GM12878 (cell line): ENCODE measurements at regions not wholly inside any gene's neighbourhood (a gene's known extent, or its start where the extent isn't known, plus 50 kb on each side); places are given as distances from the start of the nearest gene placed in this dataset.

Source experiments
- ATAC-seq: fragments of 200-7000 bp; cut with Tn5 transposase; 3 replicates; pipeline ENCODE4 v1.9.1; 2020; ENCODE audit warnings: mild to moderate bottlenecking, moderate library complexity
- BruUV-seq: library from RNA; stranded (reverse); fragments of 400-500 nt; replicated peaks from 2 replicates; lab custom pipeline; 2021; lab: Mats Ljungman, UMichigan
- CTCF ChIA-PET: fragments of 300-600 bp; sonication (Branson Sonifier 250); formaldehyde crosslinking; extraction: SDS; loops from one replicate; lab custom pipeline; 2021; ENCODE audit warnings: inconsistent platforms; lab: Yijun Ruan, JAX
- POLR2A ChIA-PET: fragments of 350-600 bp; formaldehyde crosslinking; extraction: SDS; loops from one replicate; lab custom pipeline; 2021; ENCODE audit warnings: inconsistent platforms; lab: Charles Lee
- RAD21 ChIA-PET: fragments of 300-600 bp; sonication (Branson Sonifier 250); formaldehyde crosslinking; loops from one replicate; lab custom pipeline; 2023; ENCODE audit warnings: antibody characterized with exemption; ENCODE audit not compliant: unreplicated experiment; lab: Charles Lee
- SMC1A ChIA-PET: fragments of 300-600 bp; sonication (Branson Sonifier 250); formaldehyde crosslinking; loops from one replicate; lab custom pipeline; 2023; ENCODE audit not compliant: unreplicated experiment, uncharacterized antibody; lab: Charles Lee
- DNase-seq: peaks from one replicate; pipeline ENCODE4 v3.0.0-alpha.2; 2011; ENCODE audit warnings: low read depth, low spot score
- FAIRE-seq: peaks from 3 replicates; lab custom pipeline; 2011; peaks lifted over from hg19 to GRCh38; lab: Jason Lieb, UNC
- H2AFZ ChIP-seq: 2 replicates; pipeline ENCODE4 v1.6.0; 2011; ENCODE audit warnings: low read depth, low read length, control low read depth; ENCODE audit not compliant: control insufficient read depth
- H3K27ac ChIP-seq: 2 replicates; pipeline ENCODE4 v1.5.1; 2011; ENCODE audit warnings: control low read depth; ENCODE audit not compliant: control insufficient read depth, insufficient read depth
- H3K27me3 ChIP-seq, 2 experiments: replicated peaks in 1 of 2; 2 replicates each; pipeline versions ENCODE4 v1.6.0 to v1.6.1; 2011; ENCODE audit warnings: low read length in 1 of 2; ENCODE audit not compliant: control insufficient read depth in 2 of 2, insufficient read depth in 2 of 2
- H3K36me3 ChIP-seq, 2 experiments: 2 replicates each; pipeline ENCODE4 v1.5.1; 2011; ENCODE audit warnings: low read length in 1 of 2; ENCODE audit not compliant: control insufficient read depth in 2 of 2, insufficient read depth in 2 of 2
- H3K4me1 ChIP-seq: 2 replicates; pipeline ENCODE4 v1.6.1; 2011; ENCODE audit warnings: mild to moderate bottlenecking, low read length, moderate library complexity, mixed read lengths; ENCODE audit not compliant: control insufficient read depth, insufficient read depth
- H3K4me2 ChIP-seq: 2 replicates; pipeline ENCODE4 v1.6.0; 2011; ENCODE audit warnings: control low read depth; ENCODE audit not compliant: control insufficient read depth, insufficient read depth
- H3K4me3 ChIP-seq: fragments of 200-600 bp; sonication (generic); 2 replicates; pipeline ENCODE4 v1.5.1; 2016
- H3K79me2 ChIP-seq: 2 replicates; pipeline ENCODE4 v1.6.0; 2011; ENCODE audit warnings: low read length; ENCODE audit not compliant: control insufficient read depth, insufficient read depth
- H3K9ac ChIP-seq: 2 replicates; pipeline ENCODE4 v1.8.0; 2011; ENCODE audit warnings: low read length, control low read depth, mixed read lengths; ENCODE audit not compliant: control insufficient read depth, insufficient read depth
- H3K9me3 ChIP-seq: replicated peaks from 3 replicates; pipeline ENCODE4 v1.5.1; 2011; ENCODE audit warnings: mild to moderate bottlenecking, low read length; ENCODE audit not compliant: control insufficient read depth, insufficient read depth
- H4K20me1 ChIP-seq: 2 replicates; pipeline ENCODE4 v1.6.0; 2011; ENCODE audit not compliant: control insufficient read depth, insufficient read depth
- BMI1 ChIP-seq: fragments of 450-650 bp; IDR thresholded peaks from 2 replicates; pipeline ENCODE4 v1.6.1; 2016; ENCODE audit warnings: mild to moderate bottlenecking, moderate library complexity, borderline replicate concordance
- CHD4 ChIP-seq: fragments of 200-600 bp; sonication (generic); IDR thresholded peaks from 2 replicates; pipeline ENCODE4 v1.6.1; 2016; ENCODE audit warnings: mild to moderate bottlenecking
- FOXM1 ChIP-seq: IDR thresholded peaks from 2 replicates; pipeline ENCODE4 v1.6.1; 2012; ENCODE audit warnings: low read depth, mild to moderate bottlenecking, inconsistent platforms, low read length, moderate library complexity
- HDGF ChIP-seq: fragments of 450-650 bp; IDR thresholded peaks from 2 replicates; pipeline ENCODE4 v1.6.1; 2016; ENCODE audit warnings: antibody characterized with exemption
- JUNB ChIP-seq: IDR thresholded peaks from 2 replicates; pipeline ENCODE4 v1.6.1; 2016; ENCODE audit warnings: antibody characterized with exemption, mild to moderate bottlenecking
- MEF2A ChIP-seq: IDR thresholded peaks from 2 replicates; pipeline ENCODE4 v1.6.1; 2011; ENCODE audit warnings: low read depth, mild to moderate bottlenecking, low read length, moderate library complexity; ENCODE audit not compliant: insufficient read depth
- MXI1 ChIP-seq: fragments of 150-350 bp; IDR thresholded peaks from 2 replicates; pipeline ENCODE4 v1.6.1; 2011; ENCODE audit warnings: low read depth, mild to moderate bottlenecking, inconsistent platforms, low read length, improper control_type of control experiment
- NR2C2 ChIP-seq: IDR thresholded peaks from 2 replicates; pipeline ENCODE4 v1.6.1; 2011; ENCODE audit warnings: borderline replicate concordance, low read depth; ENCODE audit not compliant: control insufficient read depth, insufficient read length
- PAX5 ChIP-seq: IDR thresholded peaks from 2 replicates; pipeline ENCODE4 v1.6.1; 2011; ENCODE audit warnings: low read depth, low read length, borderline replicate concordance
- REST ChIP-seq: IDR thresholded peaks from 2 replicates; pipeline ENCODE4 v1.6.1; 2012; ENCODE audit warnings: mild to moderate bottlenecking, low read depth, low read length
- RUNX3 ChIP-seq: IDR thresholded peaks from 2 replicates; pipeline ENCODE4 v1.6.1; 2012; ENCODE audit warnings: low read length, inconsistent platforms
- TAF1 ChIP-seq: IDR thresholded peaks from 2 replicates; pipeline ENCODE4 v1.6.1; 2011; ENCODE audit warnings: mild to moderate bottlenecking, low read depth, low read length, borderline replicate concordance
- ZNF384 ChIP-seq: IDR thresholded peaks from 2 replicates; pipeline ENCODE4 v1.6.1; 2012; ENCODE audit warnings: low read depth, mild to moderate bottlenecking, low read length, improper control_type of control experiment, borderline replicate concordance
- ZSCAN29 ChIP-seq: fragments of 450-650 bp; IDR thresholded peaks from 2 replicates; pipeline ENCODE4 v1.6.1; 2017; ENCODE audit warnings: mild to moderate bottlenecking, moderate library complexity
- WGBS: methylation state at CpG from one replicate; pipeline ENCODE4 v1.1.6; 2016; ENCODE audit warnings: low lambda C conversion rate; ENCODE audit not compliant: insufficient replicate concordance, insufficient coverage; ENCODE audit errors: missing lambda C conversion rate; 5-methylcytosine and 5-hydroxymethylcytosine counted together
- in situ Hi-C: fragments of 300-500 bp; cut with MboI; formaldehyde crosslinking; loops from 9 replicates; pipeline ENCODE4 v1.14.3; 2018; ENCODE audit warnings: mixed read lengths
- intact Hi-C: fragments of 100-400 bp; cut with micrococcal nuclease; formaldehyde crosslinking; loops from one replicate; pipeline ENCODE4 v1.14.2; 2022; ENCODE audit not compliant: unreplicated experiment
- TF ChIP-seq, protein P1 (sequence below): IDR thresholded peaks from 2 replicates; pipeline ENCODE4 v1.6.1; 2012; ENCODE audit warnings: low read depth, low read length, improper control_type of control experiment

DNA sequence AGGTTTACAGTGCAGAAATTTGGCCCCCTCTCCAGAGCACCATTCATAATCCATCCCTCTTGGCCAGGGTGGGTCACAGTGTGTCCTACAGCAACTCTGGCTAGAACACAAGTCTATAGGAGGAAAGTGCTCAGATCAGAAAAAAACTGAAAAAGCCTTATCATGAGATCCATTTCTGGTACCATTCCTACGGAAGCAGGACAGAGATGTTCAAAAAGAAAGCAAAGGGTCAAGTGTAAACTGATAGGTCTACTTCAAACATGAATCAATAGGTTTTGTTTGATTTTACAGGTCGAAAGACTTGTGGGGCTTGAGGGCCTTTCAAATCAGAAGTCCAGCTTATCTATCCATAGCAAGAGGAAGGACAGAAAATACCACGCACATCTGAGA lies 326.4 kb downstream of the SOX9 start:
- POLR2A ChIA-PET, result no interaction called here
- Histone ChIP-seq H4K20me1 (no peaks in the 10 kb centered on the region), H3K36me3 (no peaks in the 10 kb centered on the region), H3K4me1 (no peaks in the 10 kb centered on the region), H3K27me3 (no peaks in the 10 kb centered on the region), H3K9ac (no peak overlapping the region), H3K79me2 (no peaks in the 10 kb centered on the region), H3K4me2 (no peak overlapping the region), H2AFZ (no peak overlapping the region), H3K9me3 (no peaks in the 10 kb centered on the region), H3K27ac (no peak overlapping the region), H3K4me3 (no peak overlapping the region)
- intact Hi-C loops (no loop called here), in situ Hi-C loops (no loop called here)
- ATAC-seq, result no peak
- no peak for DNase-seq
- no peak for FAIRE-seq
- BruUV-seq, result no TSS peak
- RAD21 ChIA-PET, result no interaction called here
- SMC1A ChIA-PET, result no interaction called here
- WGBS, result 63% methylated on average over 3 of the region's 3 CpGs
- CTCF ChIA-PET, result no interaction called here
- no peak for TF ChIP-seq MXI1
- no peak for TF ChIP-seq BMI1
- TF ChIP-seq TAF1, result no peak
- TF ChIP-seq ZSCAN29, result no peak
- no peak for TF ChIP-seq FOXM1
- no peak for TF ChIP-seq MEF2A
- TF ChIP-seq REST, result no peak
- TF ChIP-seq, protein P1, sequence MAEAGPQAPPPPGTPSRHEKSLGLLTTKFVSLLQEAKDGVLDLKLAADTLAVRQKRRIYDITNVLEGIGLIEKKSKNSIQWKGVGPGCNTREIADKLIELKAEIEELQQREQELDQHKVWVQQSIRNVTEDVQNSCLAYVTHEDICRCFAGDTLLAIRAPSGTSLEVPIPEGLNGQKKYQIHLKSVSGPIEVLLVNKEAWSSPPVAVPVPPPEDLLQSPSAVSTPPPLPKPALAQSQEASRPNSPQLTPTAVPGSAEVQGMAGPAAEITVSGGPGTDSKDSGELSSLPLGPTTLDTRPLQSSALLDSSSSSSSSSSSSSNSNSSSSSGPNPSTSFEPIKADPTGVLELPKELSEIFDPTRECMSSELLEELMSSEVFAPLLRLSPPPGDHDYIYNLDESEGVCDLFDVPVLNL, result no peak
- no peak for TF ChIP-seq HDGF
- TF ChIP-seq JUNB, result no peak
- no peak for TF ChIP-seq RUNX3
- no peak for TF ChIP-seq PAX5
- no peak for TF ChIP-seq CHD4
- no peak for TF ChIP-seq ZNF384
- no peak for TF ChIP-seq NR2C2
